DOHH2 (cell line): ENCODE measurements at regions not wholly inside any gene's neighbourhood (a gene's known extent, or its start where the extent isn't known, plus 50 kb on each side); places are given as distances from the start of the nearest gene placed in this dataset.
"Not testable (repeated sequence)": the region's sequence is repeated elsewhere in the genome, so short reads cannot be mapped to it uniquely, and the experiment has no call there.

Source experiments
- H3F3A ChIP-seq: fragments of 200-600 bp; sonication (generic), shearing (Covaris generic); 2 replicates; pipeline ENCODE4 v1.6.0; 2016; ENCODE audit warnings: antibody characterized with exemption, mild to moderate bottlenecking; ENCODE audit not compliant: control insufficient read depth, insufficient read depth
- H3K27ac ChIP-seq: fragments of 200-600 bp; sonication (generic); 2 replicates; pipeline ENCODE4 v1.5.1; 2014; ENCODE audit warnings: low read depth, mild to moderate bottlenecking, low read length, moderate library complexity
- H3K27me3 ChIP-seq: fragments of 200-600 bp; sonication (generic); 2 replicates; pipeline ENCODE4 v1.6.1; 2014; ENCODE audit warnings: mild to moderate bottlenecking, low read length, mixed read lengths; ENCODE audit not compliant: control insufficient read depth
- H3K36me3 ChIP-seq: fragments of 200-600 bp; sonication (generic); 2 replicates; pipeline ENCODE4 v1.6.1; 2014; ENCODE audit warnings: mild to moderate bottlenecking, low read length, moderate library complexity, mixed read lengths; ENCODE audit not compliant: control insufficient read depth
- H3K4me1 ChIP-seq: fragments of 200-600 bp; sonication (generic); 2 replicates; pipeline ENCODE4 v1.6.1; 2014; ENCODE audit warnings: mild to moderate bottlenecking, low read length, mixed read lengths; ENCODE audit not compliant: control insufficient read depth
- H3K4me2 ChIP-seq: fragments of 200-600 bp; sonication (generic); 2 replicates; pipeline ENCODE4 v1.6.0; 2014; ENCODE audit warnings: mild to moderate bottlenecking, low read length, moderate library complexity
- H3K4me3 ChIP-seq: fragments of 200-600 bp; sonication (generic); 2 replicates; pipeline ENCODE4 v1.5.1; 2014; ENCODE audit warnings: mild to moderate bottlenecking, low read length, mixed read lengths
- H3K79me2 ChIP-seq: fragments of 200-600 bp; sonication (generic); 2 replicates; pipeline ENCODE4 v1.6.1; 2014; ENCODE audit warnings: mild to moderate bottlenecking, low read length, mixed read lengths; ENCODE audit not compliant: control insufficient read depth
- H3K9me2 ChIP-seq: fragments of 200-600 bp; sonication (generic); replicated peaks from 2 replicates; pipeline ENCODE4 v1.6.1; 2014; ENCODE audit warnings: mild to moderate bottlenecking, low read length, mixed read lengths; ENCODE audit not compliant: control insufficient read depth
- H3K9me3 ChIP-seq: fragments of 200-600 bp; sonication (generic); 2 replicates; pipeline ENCODE4 v1.6.1; 2014; ENCODE audit warnings: antibody characterized with exemption, low read length, mixed read lengths; ENCODE audit not compliant: control insufficient read depth, insufficient read depth
- H4K20me1 ChIP-seq: fragments of 200-600 bp; sonication (generic); 2 replicates; pipeline ENCODE4 v1.6.0; 2014; ENCODE audit warnings: low read depth, mild to moderate bottlenecking, antibody characterized with exemption, low read length, moderate library complexity; ENCODE audit not compliant: control insufficient read depth, insufficient read depth
- EZH2phosphoT487 ChIP-seq: fragments of 200-600 bp; sonication (generic); IDR thresholded peaks from 2 replicates; pipeline ENCODE4 v1.6.1; 2017; ENCODE audit warnings: borderline replicate concordance, mild to moderate bottlenecking, antibody characterized with exemption, low read length, moderate library complexity, mixed read lengths
- TF ChIP-seq, protein P1 (sequence below): fragments of 200-600 bp; sonication (generic); IDR thresholded peaks from one replicate; pipeline ENCODE4 v1.5.1; 2014; ENCODE audit warnings: antibody characterized with exemption, mild to moderate bottlenecking, low read depth, low read length; ENCODE audit not compliant: poor library complexity, severe bottlenecking

DNA sequence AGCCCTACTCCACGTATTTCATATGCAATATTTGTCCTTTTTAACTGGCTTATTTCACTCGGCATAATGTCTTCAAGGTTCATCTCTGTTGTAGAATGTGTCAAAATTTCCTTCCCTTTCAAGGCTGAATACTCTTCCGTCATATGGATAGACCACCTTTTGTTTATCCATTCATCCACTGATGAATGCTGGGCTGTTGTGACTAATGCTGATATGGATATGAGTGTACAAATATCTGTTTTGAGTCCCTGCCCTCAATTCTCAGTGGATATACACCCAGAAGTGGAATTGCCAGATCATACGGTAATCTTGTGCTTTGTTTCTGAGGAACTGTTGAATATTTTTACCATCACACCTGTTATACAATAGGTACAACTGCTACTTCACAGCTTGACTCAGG, 155.2 kb upstream of the IRF2BP2 start:
- TF ChIP-seq EZH2phosphoT487 = no peak
- TF ChIP-seq, protein P1, sequence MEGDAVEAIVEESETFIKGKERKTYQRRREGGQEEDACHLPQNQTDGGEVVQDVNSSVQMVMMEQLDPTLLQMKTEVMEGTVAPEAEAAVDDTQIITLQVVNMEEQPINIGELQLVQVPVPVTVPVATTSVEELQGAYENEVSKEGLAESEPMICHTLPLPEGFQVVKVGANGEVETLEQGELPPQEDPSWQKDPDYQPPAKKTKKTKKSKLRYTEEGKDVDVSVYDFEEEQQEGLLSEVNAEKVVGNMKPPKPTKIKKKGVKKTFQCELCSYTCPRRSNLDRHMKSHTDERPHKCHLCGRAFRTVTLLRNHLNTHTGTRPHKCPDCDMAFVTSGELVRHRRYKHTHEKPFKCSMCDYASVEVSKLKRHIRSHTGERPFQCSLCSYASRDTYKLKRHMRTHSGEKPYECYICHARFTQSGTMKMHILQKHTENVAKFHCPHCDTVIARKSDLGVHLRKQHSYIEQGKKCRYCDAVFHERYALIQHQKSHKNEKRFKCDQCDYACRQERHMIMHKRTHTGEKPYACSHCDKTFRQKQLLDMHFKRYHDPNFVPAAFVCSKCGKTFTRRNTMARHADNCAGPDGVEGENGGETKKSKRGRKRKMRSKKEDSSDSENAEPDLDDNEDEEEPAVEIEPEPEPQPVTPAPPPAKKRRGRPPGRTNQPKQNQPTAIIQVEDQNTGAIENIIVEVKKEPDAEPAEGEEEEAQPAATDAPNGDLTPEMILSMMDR = no peak
- Histone ChIP-seq H3K36me3 (no peaks in the 10 kb centered on the region), H3K79me2 (no peaks in the 10 kb centered on the region), H3K9me2 (no peaks in the 10 kb centered on the region), H3K9me3 (no peaks in the 10 kb centered on the region), H3K4me2 (no peak overlapping the region), H3K4me1 (no peaks in the 10 kb centered on the region), H3K27me3 (peaks cover 27% of the 10 kb centered on the region), H3K4me3 (no peak overlapping the region), H4K20me1 (no peaks in the 10 kb centered on the region), H3F3A (no peaks in the 10 kb centered on the region), H3K27ac (no peak overlapping the region)

GRCh38 chr1:234763910-234764309, 153.9 kb upstream of the IRF2BP2 start:
- no peak overlapping the region for H3K4me3 ChIP-seq
- no peaks in the 10 kb centered on the region for H3F3A ChIP-seq
- H3K27ac ChIP-seq = no peak overlapping the region
- TF ChIP-seq EZH2phosphoT487 = no peak
- TF ChIP-seq, protein P1 = no peak
- H3K9me2 ChIP-seq = no peaks in the 10 kb centered on the region
- no peaks in the 10 kb centered on the region for H3K79me2 ChIP-seq
- H3K4me2 ChIP-seq = no peak overlapping the region
- no peaks in the 10 kb centered on the region for H4K20me1 ChIP-seq
- H3K27me3 ChIP-seq = peaks cover 26% of the 10 kb centered on the region
- H3K9me3 ChIP-seq = no peaks in the 10 kb centered on the region
- no peaks in the 10 kb centered on the region for H3K36me3 ChIP-seq
- no peaks in the 10 kb centered on the region for H3K4me1 ChIP-seq

DNA sequence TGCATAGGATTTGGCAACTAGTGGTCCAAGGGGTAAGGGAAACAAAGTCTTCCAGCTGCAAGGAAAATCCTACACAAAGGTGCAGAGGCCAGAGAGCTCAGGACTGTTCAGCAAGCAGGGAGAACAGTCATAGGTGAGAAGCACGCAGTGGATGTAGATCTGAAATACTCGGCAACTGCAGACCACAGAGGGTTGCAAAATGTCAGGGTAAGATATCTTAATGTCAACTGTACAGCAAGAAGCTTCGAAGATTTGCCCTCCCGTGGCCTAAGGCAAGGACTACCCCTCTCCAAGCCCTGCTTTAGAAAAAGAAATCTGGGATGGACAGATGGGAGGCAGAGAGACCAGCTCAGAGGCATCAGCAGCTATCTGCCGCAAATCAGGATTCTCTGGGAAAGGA, 153.4 kb upstream of the IRF2BP2 start:
- Histone ChIP-seq H3K4me1 (no peaks in the 10 kb centered on the region), H3K36me3 (no peaks in the 10 kb centered on the region), H4K20me1 (no peaks in the 10 kb centered on the region), H3K4me2 (no peak overlapping the region), H3K4me3 (no peak overlapping the region), H3K79me2 (no peaks in the 10 kb centered on the region), H3K9me2 (no peaks in the 10 kb centered on the region), H3K27ac (no peak overlapping the region), H3K27me3 (peaks cover 20% of the 10 kb centered on the region), H3K9me3 (no peaks in the 10 kb centered on the region), H3F3A (no peaks in the 10 kb centered on the region)
- TF ChIP-seq, protein P1 = no peak
- no peak for TF ChIP-seq EZH2phosphoT487

- H3K27ac ChIP-seq, H3K4me3 ChIP-seq, H4K20me1 ChIP-seq, H3K9me3 ChIP-seq, H3F3A ChIP-seq, H3K9me2 ChIP-seq, H3K79me2 ChIP-seq, H3K36me3 ChIP-seq, H3K4me1 ChIP-seq, H3K4me2 ChIP-seq: not testable (repeated sequence)
- peaks cover 20% of the 10 kb centered on the region for H3K27me3 ChIP-seq
These were observed 152.1 kb upstream of the IRF2BP2 start for GRCh38 chr1:234762127-234762526.
